WTC11 (cell line): ENCODE measurements at regions not wholly inside any gene's neighbourhood (a gene's known extent, or its start where the extent isn't known, plus 50 kb on each side); places are given as distances from the start of the nearest gene placed in this dataset.

Experiments
- ATAC-seq: fragments of 200-7000 bp; cut with Tn5 transposase; 2 replicates; pipeline ENCODE4 v1.10.0; 2021; ENCODE audit warnings: mild to moderate bottlenecking, moderate library complexity
- CTCF ChIA-PET: fragments of 300-600 bp; sonication (Branson Sonifier 250); formaldehyde crosslinking; loops from one replicate; lab custom pipeline; 2021; ENCODE audit warnings: antibody characterized with exemption; lab: Charles Lee
- POLR2A ChIA-PET: fragments of 350-600 bp; sonication (Branson Sonifier 250); formaldehyde crosslinking; loops from one replicate; lab custom pipeline; 2021; ENCODE audit warnings: antibody characterized with exemption; lab: Charles Lee
- DNase-seq: peaks from one replicate; pipeline ENCODE4 v3.0.0; 2021; ENCODE audit warnings: low spot score
- H3K27ac Mint-ChIP-seq: 2 replicates; pipeline ENCODE4 v1.8.0; 2021; ENCODE audit warnings: mixed read lengths
- H3K27me3 Mint-ChIP-seq: 2 replicates; pipeline ENCODE4 v1.8.0; 2021; ENCODE audit warnings: low read depth, mild to moderate bottlenecking, moderate library complexity, mixed read lengths
- H3K36me3 Mint-ChIP-seq: 2 replicates; pipeline ENCODE4 v1.8.0; 2021; ENCODE audit warnings: mixed read lengths
- H3K4me1 Mint-ChIP-seq: 2 replicates; pipeline ENCODE4 v1.8.0; 2022; ENCODE audit warnings: mixed read lengths
- H3K4me3 Mint-ChIP-seq: 2 replicates; pipeline ENCODE4 v1.8.0; 2021; ENCODE audit warnings: mild to moderate bottlenecking, moderate library complexity, mixed read lengths
- H3K9me3 Mint-ChIP-seq: 2 replicates; pipeline ENCODE4 v1.8.0; 2021; ENCODE audit warnings: mixed read lengths
- AR ChIP-seq: fragments of 250-450 bp; sonication (Bioruptor Pico); IDR thresholded peaks from 2 replicates; pipeline ENCODE4 v1.9.0; 2021; ENCODE audit warnings: mild to moderate bottlenecking
- ELF4 ChIP-seq: sonication (generic); formaldehyde crosslinking; IDR thresholded peaks from 2 replicates; pipeline ENCODE4 v1.8.1; 2022; ENCODE audit warnings: low read depth, mild to moderate bottlenecking, moderate library complexity, missing genetic modification reagents
- ESRRA ChIP-seq: sonication (generic); formaldehyde crosslinking; IDR thresholded peaks from 2 replicates; pipeline ENCODE4 v1.8.1; 2022; ENCODE audit warnings: mild to moderate bottlenecking, missing genetic modification reagents, borderline replicate concordance
- ETV6 ChIP-seq: sonication (generic); formaldehyde crosslinking; IDR thresholded peaks from 2 replicates; pipeline ENCODE4 v1.8.1; 2022; ENCODE audit warnings: mild to moderate bottlenecking, missing genetic modification reagents
- FOXK1 ChIP-seq: sonication (generic); formaldehyde crosslinking; IDR thresholded peaks from 2 replicates; pipeline ENCODE4 v1.8.0; 2022; ENCODE audit warnings: mild to moderate bottlenecking, moderate library complexity, missing genetic modification reagents
- FOXP4 ChIP-seq: sonication (generic); formaldehyde crosslinking; IDR thresholded peaks from 2 replicates; pipeline ENCODE4 v1.8.0; 2022; ENCODE audit warnings: mild to moderate bottlenecking, missing genetic modification reagents
- GABPB1 ChIP-seq: sonication (generic); formaldehyde crosslinking; IDR thresholded peaks from 2 replicates; pipeline ENCODE4 v1.8.1; 2023; ENCODE audit warnings: mild to moderate bottlenecking, missing genetic modification reagents
- MXD4 ChIP-seq: fragments of 250-450 bp; sonication (Bioruptor Pico); IDR thresholded peaks from 2 replicates; pipeline ENCODE4 v1.8.0; 2021; ENCODE audit warnings: mild to moderate bottlenecking, moderate library complexity, borderline replicate concordance
- MYBL2 ChIP-seq: sonication (generic); formaldehyde crosslinking; IDR thresholded peaks from 2 replicates; pipeline ENCODE4 v1.8.1; 2023; ENCODE audit warnings: mild to moderate bottlenecking, moderate library complexity, missing genetic modification reagents
- NR2C2 ChIP-seq: sonication (generic); formaldehyde crosslinking; IDR thresholded peaks from 2 replicates; pipeline ENCODE4 v1.8.0; 2022; ENCODE audit warnings: mild to moderate bottlenecking, missing genetic modification reagents
- NR3C1 ChIP-seq: sonication (generic); formaldehyde crosslinking; conservative IDR thresholded peaks from 2 replicates; pipeline ENCODE4 v1.8.1; 2023; ENCODE audit warnings: low read depth, mild to moderate bottlenecking, missing genetic modification reagents
- RORB ChIP-seq: fragments of 250-450 bp; sonication (Bioruptor Pico); IDR thresholded peaks from 2 replicates; pipeline ENCODE4 v1.9.0; 2021; ENCODE audit warnings: mild to moderate bottlenecking
- SP1 ChIP-seq: sonication (generic); formaldehyde crosslinking; conservative IDR thresholded peaks from 2 replicates; pipeline ENCODE4 v1.8.1; 2022; ENCODE audit warnings: missing genetic modification reagents
- STAT6 ChIP-seq: sonication (generic); formaldehyde crosslinking; conservative IDR thresholded peaks from 2 replicates; pipeline ENCODE4 v1.8.1; 2023; ENCODE audit warnings: mild to moderate bottlenecking, low read depth, missing genetic modification reagents, moderate library complexity
- TEAD4 ChIP-seq: sonication (generic); formaldehyde crosslinking; IDR thresholded peaks from 2 replicates; pipeline ENCODE4 v1.8.0; 2022; ENCODE audit warnings: mild to moderate bottlenecking, missing genetic modification reagents
- ZBTB21 ChIP-seq: sonication (generic); formaldehyde crosslinking; IDR thresholded peaks from 2 replicates; pipeline ENCODE4 v1.8.1; 2023; ENCODE audit warnings: mild to moderate bottlenecking, missing genetic modification reagents, borderline replicate concordance
- ZMAT4 ChIP-seq: fragments of 250-450 bp; sonication (Bioruptor Pico); IDR thresholded peaks from 2 replicates; pipeline ENCODE4 v1.9.0; 2021; ENCODE audit warnings: mild to moderate bottlenecking
- ZNF138 ChIP-seq: sonication (generic); formaldehyde crosslinking; conservative IDR thresholded peaks from 2 replicates; pipeline ENCODE4 v1.8.1; 2022; ENCODE audit warnings: mild to moderate bottlenecking, moderate library complexity, missing genetic modification reagents
- ZNF219 ChIP-seq: sonication (generic); formaldehyde crosslinking; IDR thresholded peaks from 2 replicates; pipeline ENCODE4 v1.8.0; 2023; ENCODE audit warnings: missing genetic modification reagents, mild to moderate bottlenecking, borderline replicate concordance
- ZNF396 ChIP-seq: fragments of 250-450 bp; sonication (Bioruptor Pico); IDR thresholded peaks from 2 replicates; pipeline ENCODE4 v1.8.0; 2021; ENCODE audit warnings: mild to moderate bottlenecking, moderate library complexity, borderline replicate concordance
- ZNF512 ChIP-seq: sonication (generic); formaldehyde crosslinking; IDR thresholded peaks from 2 replicates; pipeline ENCODE4 v1.8.1; 2022; ENCODE audit warnings: missing genetic modification reagents, borderline replicate concordance
- ZSCAN18 ChIP-seq: fragments of 250-450 bp; sonication (Bioruptor Pico); IDR thresholded peaks from 2 replicates; pipeline ENCODE4 v2.1.2; 2022; ENCODE audit warnings: mild to moderate bottlenecking, moderate library complexity

- CTCF ChIA-PET, result no interaction called here
- no peaks in the 10 kb centered on the region for H3K27me3 Mint-ChIP-seq
- POLR2A ChIA-PET, result no interaction called here
- no peaks in the 10 kb centered on the region for H3K4me1 Mint-ChIP-seq
- H3K4me3 Mint-ChIP-seq, result no peak overlapping the region
- TF ChIP-seq ZNF138 (CRISPR knock-in tag) (no peak), STAT6 (CRISPR knock-in tag) (no peak), ELF4 (CRISPR knock-in tag) (no peak), ZNF219 (CRISPR knock-in tag) (no peak), MXD4 (CRISPR knock-in tag) (no peak), FOXP4 (CRISPR knock-in tag) (no peak), SP1 (CRISPR knock-in tag) (no peak), NR2C2 (no peak), MYBL2 (CRISPR knock-in tag) (no peak), ZNF512 (CRISPR knock-in tag) (no peak)
- H3K36me3 Mint-ChIP-seq, result no peaks in the 10 kb centered on the region
- H3K27ac Mint-ChIP-seq, result no peak overlapping the region
- no peaks in the 10 kb centered on the region for H3K9me3 Mint-ChIP-seq
- DNase-seq (no peak), ATAC-seq (no peak)
Observed at GRCh38 chr4:181119186-181119585, 1124.0 kb upstream of the TENM3 start.

GRCh38 chr4:181121733-181122132 lies 1121.5 kb upstream of the TENM3 start:
- Mint-ChIP-seq H3K4me3 (no peak overlapping the region), H3K27me3 (no peaks in the 10 kb centered on the region), H3K4me1 (no peaks in the 10 kb centered on the region), H3K9me3 (peaks cover 11% of the 10 kb centered on the region), H3K27ac (no peak overlapping the region), H3K36me3 (no peaks in the 10 kb centered on the region; the same call in 1 of the 2 replicates)
- no peak for DNase-seq
- POLR2A ChIA-PET, result no interaction called here
- CTCF ChIA-PET, result no interaction called here
- ATAC-seq, result no peak
- TF ChIP-seq FOXK1 (CRISPR knock-in tag) (no peak), ZMAT4 (CRISPR knock-in tag) (no peak), ZNF138 (CRISPR knock-in tag) (no peak)

GRCh38 chr4:181127171-181127570 lies 1116.0 kb upstream of the TENM3 start:
- no peak for ATAC-seq
- no peaks in the 10 kb centered on the region; the same call in 1 of the 2 replicates for H3K27me3 Mint-ChIP-seq
- peaks cover 62% of the 10 kb centered on the region for H3K9me3 Mint-ChIP-seq
- ChIA-PET CTCF (no interaction called here), POLR2A (no interaction called here)
- no peak overlapping the region for H3K4me3 Mint-ChIP-seq
- peaks cover 40% of the 10 kb centered on the region for H3K36me3 Mint-ChIP-seq
- DNase-seq, result no peak
- H3K4me1 Mint-ChIP-seq, result no peaks in the 10 kb centered on the region
- H3K27ac Mint-ChIP-seq, result no peak overlapping the region
- TF ChIP-seq ZBTB21 (CRISPR knock-in tag) (no peak), MXD4 (CRISPR knock-in tag) (no peak), ZNF396 (no peak), ETV6 (CRISPR knock-in tag) (no peak), NR3C1 (CRISPR knock-in tag) (no peak), AR (CRISPR knock-in tag) (no peak), ESRRA (CRISPR knock-in tag) (no peak), TEAD4 (no peak), ZSCAN18 (no peak), RORB (CRISPR knock-in tag) (no peak), GABPB1 (CRISPR knock-in tag) (no peak)
